Neural crest cell (in vitro differentiated cells): ENCODE measurements at regions not wholly inside any gene's neighbourhood (a gene's known extent, or its start where the extent isn't known, plus 50 kb on each side); places are given as distances from the start of the nearest gene placed in this dataset.
"Not testable (repeated sequence)": the region's sequence is repeated elsewhere in the genome, so short reads cannot be mapped to it uniquely, and the experiment has no call there.

Experiments used
- DNase-seq: peaks from one replicate; pipeline ENCODE4 v3.0.0; 2021; ENCODE audit warnings: low read depth, mixed read lengths, low spot score
- H3K27ac Mint-ChIP-seq: one replicate; pipeline ENCODE4 v1.8.0; 2021; ENCODE audit warnings: mild to moderate bottlenecking, mixed read lengths; ENCODE audit not compliant: unreplicated experiment
- H3K27me3 Mint-ChIP-seq: 2 replicates; pipeline ENCODE4 v1.8.0; 2021; ENCODE audit warnings: low read depth, mild to moderate bottlenecking, mixed read lengths
- H3K36me3 Mint-ChIP-seq: 2 replicates; pipeline ENCODE4 v1.8.0; 2021; ENCODE audit warnings: low read depth, mild to moderate bottlenecking, mixed read lengths
- H3K4me1 Mint-ChIP-seq: 2 replicates; pipeline ENCODE4 v1.8.0; 2021; ENCODE audit warnings: mixed read lengths
- H3K4me3 Mint-ChIP-seq: one replicate; pipeline ENCODE4 v1.8.0; 2021; ENCODE audit warnings: mild to moderate bottlenecking, mixed read lengths
- H3K9me3 Mint-ChIP-seq: 2 replicates; pipeline ENCODE4 v1.8.0; 2021; ENCODE audit warnings: mixed read lengths
- TF ChIP-seq, protein P1 (sequence below): fragments of 200-600 bp; sonication (generic); conservative IDR thresholded peaks from 2 replicates; pipeline ENCODE4 v1.5.0; 2021; ENCODE audit warnings: antibody characterized with exemption, mild to moderate bottlenecking

- TF ChIP-seq, protein P1, sequence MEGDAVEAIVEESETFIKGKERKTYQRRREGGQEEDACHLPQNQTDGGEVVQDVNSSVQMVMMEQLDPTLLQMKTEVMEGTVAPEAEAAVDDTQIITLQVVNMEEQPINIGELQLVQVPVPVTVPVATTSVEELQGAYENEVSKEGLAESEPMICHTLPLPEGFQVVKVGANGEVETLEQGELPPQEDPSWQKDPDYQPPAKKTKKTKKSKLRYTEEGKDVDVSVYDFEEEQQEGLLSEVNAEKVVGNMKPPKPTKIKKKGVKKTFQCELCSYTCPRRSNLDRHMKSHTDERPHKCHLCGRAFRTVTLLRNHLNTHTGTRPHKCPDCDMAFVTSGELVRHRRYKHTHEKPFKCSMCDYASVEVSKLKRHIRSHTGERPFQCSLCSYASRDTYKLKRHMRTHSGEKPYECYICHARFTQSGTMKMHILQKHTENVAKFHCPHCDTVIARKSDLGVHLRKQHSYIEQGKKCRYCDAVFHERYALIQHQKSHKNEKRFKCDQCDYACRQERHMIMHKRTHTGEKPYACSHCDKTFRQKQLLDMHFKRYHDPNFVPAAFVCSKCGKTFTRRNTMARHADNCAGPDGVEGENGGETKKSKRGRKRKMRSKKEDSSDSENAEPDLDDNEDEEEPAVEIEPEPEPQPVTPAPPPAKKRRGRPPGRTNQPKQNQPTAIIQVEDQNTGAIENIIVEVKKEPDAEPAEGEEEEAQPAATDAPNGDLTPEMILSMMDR, result no peak
- no peaks in the 10 kb centered on the region for H3K4me1 Mint-ChIP-seq
- no peaks in the 10 kb centered on the region for H3K27me3 Mint-ChIP-seq
- DNase-seq, result no peak
- no peak overlapping the region for H3K4me3 Mint-ChIP-seq
- no peak overlapping the region for H3K27ac Mint-ChIP-seq
- no peaks in the 10 kb centered on the region for H3K36me3 Mint-ChIP-seq
- peaks cover 2% of the 10 kb centered on the region for H3K9me3 Mint-ChIP-seq
Measured at GRCh38 chrX:127884921-127885320, 167.3 kb downstream of the ACTRT1 start.

GRCh38 chrX:127879585-127879984 lies 172.6 kb downstream of the ACTRT1 start:
- no peaks in the 10 kb centered on the region for H3K4me1 Mint-ChIP-seq
- no peak overlapping the region for H3K4me3 Mint-ChIP-seq
- H3K36me3 Mint-ChIP-seq, result no peaks in the 10 kb centered on the region
- peaks cover 5% of the 10 kb centered on the region for H3K9me3 Mint-ChIP-seq
- H3K27ac Mint-ChIP-seq, result no peak overlapping the region
- no peak for DNase-seq
- TF ChIP-seq, protein P1, result no peak
- no peaks in the 10 kb centered on the region for H3K27me3 Mint-ChIP-seq

DNA sequence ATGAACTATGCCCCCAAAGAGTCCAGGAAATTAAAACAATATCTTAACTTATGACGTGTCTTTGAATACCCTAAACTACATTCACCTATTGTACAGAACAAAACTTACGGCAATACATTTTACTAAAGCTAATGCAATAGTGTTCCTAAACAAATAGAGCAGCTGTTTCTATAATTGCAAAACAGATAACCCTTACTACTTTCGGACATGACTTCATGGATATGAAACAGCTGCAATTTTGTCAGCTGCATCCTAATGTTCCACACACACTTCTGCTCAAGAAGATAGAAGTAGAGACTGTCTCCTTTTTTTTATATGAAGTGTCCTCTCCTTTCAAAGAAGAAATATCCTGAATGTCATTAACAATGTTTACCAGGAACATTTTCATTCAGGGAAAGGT lies 174.9 kb downstream of the ACTRT1 start:
- Mint-ChIP-seq H3K4me1 (no peaks in the 10 kb centered on the region), H3K27me3 (no peaks in the 10 kb centered on the region), H3K36me3 (no peaks in the 10 kb centered on the region), H3K4me3 (no peak overlapping the region), H3K27ac (no peak overlapping the region), H3K9me3 (peaks cover 3% of the 10 kb centered on the region)
- no peak for DNase-seq
- TF ChIP-seq, protein P1, result no peak

DNA sequence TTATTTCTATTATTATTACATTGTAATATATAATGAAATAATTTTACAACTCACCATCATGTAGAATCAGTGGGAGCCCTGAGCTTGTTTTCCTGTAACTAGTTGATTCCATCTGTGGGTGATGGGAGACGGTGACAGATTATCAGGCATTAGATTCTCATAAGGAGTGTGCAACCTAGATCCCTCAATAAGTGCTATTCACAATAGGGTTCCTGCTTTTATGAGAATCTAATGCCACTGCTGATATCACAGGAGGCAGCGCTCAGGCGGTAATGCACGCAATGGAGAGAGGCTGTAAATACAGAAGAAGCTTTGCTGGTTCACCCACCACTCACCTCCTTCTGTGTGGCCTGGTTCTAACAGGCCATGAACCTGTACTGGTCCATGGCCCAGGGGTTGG lies 178.6 kb downstream of the ACTRT1 start:
- Mint-ChIP-seq H3K27me3 (no peaks in the 10 kb centered on the region), H3K4me1 (no peaks in the 10 kb centered on the region), H3K4me3 (no peak overlapping the region), H3K9me3 (peaks cover 3% of the 10 kb centered on the region), H3K27ac (no peak overlapping the region), H3K36me3 (no peaks in the 10 kb centered on the region)
- no peak for DNase-seq
- TF ChIP-seq, protein P1, result no peak

DNA sequence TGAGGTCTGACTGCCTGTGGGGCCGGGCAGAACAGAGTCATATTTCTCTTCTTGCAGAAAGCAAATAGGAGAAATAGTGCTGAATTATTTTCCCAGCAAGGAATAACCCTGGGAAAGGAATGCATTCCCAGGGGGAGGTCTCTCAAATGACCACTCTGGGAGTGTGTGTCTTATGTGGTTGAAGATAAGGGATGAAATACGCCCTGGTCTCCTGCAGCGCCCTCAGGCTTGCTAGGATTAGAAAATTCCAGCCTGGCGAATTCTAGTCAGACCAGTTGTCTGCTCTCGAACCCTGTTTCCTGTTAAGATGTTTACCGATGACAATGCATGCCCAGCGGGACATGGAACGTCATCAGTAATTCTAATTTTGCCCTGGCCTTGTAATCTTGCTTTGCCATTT lies 185.3 kb downstream of the ACTRT1 start:
- not testable (repeated sequence) for H3K4me1 Mint-ChIP-seq, H3K27me3 Mint-ChIP-seq, H3K36me3 Mint-ChIP-seq, DNase-seq, H3K4me3 Mint-ChIP-seq, H3K9me3 Mint-ChIP-seq
- peak overlapping the region; percentile 90 for H3K27ac Mint-ChIP-seq

- Mint-ChIP-seq H3K27me3 (no peaks in the 10 kb centered on the region), H3K27ac (no peak overlapping the region), H3K36me3 (peaks cover 3% of the 10 kb centered on the region), H3K9me3 (peaks cover 2% of the 10 kb centered on the region), H3K4me1 (peaks cover 16% of the 10 kb centered on the region), H3K4me3 (no peak overlapping the region)
- TF ChIP-seq, protein P1, result no peak
- DNase-seq, result no peak
Measured at GRCh38 chrX:127861611-127862010, 190.6 kb downstream of the ACTRT1 start.
